Activated CD8-positive, alpha-beta T cell treated with anti-CD3 and anti-CD28 coated beads, Interleukin-2, amount 10 ng/mL, durations not matched to agents 7 days and 5 days (primary cell): ENCODE measurements at regions not wholly inside any gene's neighbourhood (a gene's known extent, or its start where the extent isn't known, plus 50 kb on each side); places are given as distances from the start of the nearest gene placed in this dataset.

Experiments used
- ATAC-seq: fragments of 150-1000 bp; cut with Tn5 transposase; one replicate; pipeline ENCODE4 v1.10.0; 2021; ENCODE audit warnings: moderate library complexity
- CTCF ChIA-PET: fragments of 350-600 bp; sonication (Branson Sonifier 250); formaldehyde crosslinking; loops from one replicate; lab custom pipeline; 2021; ENCODE audit warnings: antibody characterized with exemption; lab: Charles Lee
- POLR2A ChIA-PET: fragments of 350-600 bp; sonication (Branson Sonifier 250); formaldehyde crosslinking; loops from one replicate; lab custom pipeline; 2021; ENCODE audit warnings: antibody characterized with exemption; lab: Charles Lee
- DNase-seq: peaks from one replicate; pipeline ENCODE4 v3.0.0-alpha.2; 2020
- H3K27ac Mint-ChIP-seq: one replicate; pipeline ENCODE4 v1.8.0; 2021; ENCODE audit warnings: mild to moderate bottlenecking, mixed read lengths
- H3K27me3 Mint-ChIP-seq: one replicate; pipeline ENCODE4 v1.8.0; 2021; ENCODE audit warnings: low read depth, mixed read lengths
- H3K36me3 Mint-ChIP-seq: one replicate; pipeline ENCODE4 v1.8.0; 2021; ENCODE audit warnings: low read depth, mixed read lengths
- H3K4me1 Mint-ChIP-seq: one replicate; pipeline ENCODE4 v1.8.0; 2021; ENCODE audit warnings: low read depth, mixed read lengths
- H3K4me3 Mint-ChIP-seq: one replicate; pipeline ENCODE4 v1.8.0; 2021; ENCODE audit warnings: mild to moderate bottlenecking, mixed read lengths
- H3K9me3 Mint-ChIP-seq: one replicate; pipeline ENCODE4 v1.8.0; 2022; ENCODE audit warnings: mixed read lengths; ENCODE audit not compliant: insufficient read depth

GRCh38 chr6:29884261-29884660 is 56.6 kb downstream of the HLA-G start:
- no peak overlapping the region for H3K27ac Mint-ChIP-seq
- peaks cover 7% of the 10 kb centered on the region for H3K36me3 Mint-ChIP-seq
- peaks cover 8% of the 10 kb centered on the region for H3K27me3 Mint-ChIP-seq
- ATAC-seq (no peak), DNase-seq (no peak)
- H3K4me3 Mint-ChIP-seq: no peak overlapping the region
- H3K4me1 Mint-ChIP-seq: peaks cover 15% of the 10 kb centered on the region
- CTCF ChIA-PET: no interaction called here
- H3K9me3 Mint-ChIP-seq: peaks cover 7% of the 10 kb centered on the region
- POLR2A ChIA-PET: no interaction called here

GRCh38 chr6:29886701-29887100 is 55.6 kb upstream of the HLA-A start:
- Mint-ChIP-seq H3K9me3 (peaks cover 7% of the 10 kb centered on the region), H3K4me1 (peaks cover 15% of the 10 kb centered on the region), H3K27me3 (peaks cover 8% of the 10 kb centered on the region), H3K4me3 (peak overlapping the region; percentile 80), H3K36me3 (peaks cover 7% of the 10 kb centered on the region), H3K27ac (no peak overlapping the region)
- ATAC-seq (no peak), DNase-seq (no peak)
- ChIA-PET POLR2A (interaction anchor here (1.2 kb wide), 1 partner anchor 40 kb away, joined by 5 read pairs; no protein-coding TSS in a partner anchor), CTCF (no interaction called here)

GRCh38 chr6:29887330-29887818 is 55.0 kb upstream of the HLA-A start:
- ATAC-seq: peak; percentile 13
- CTCF ChIA-PET: no interaction called here
- peaks cover 5% of the 10 kb centered on the region for H3K36me3 Mint-ChIP-seq
- H3K27me3 Mint-ChIP-seq: peaks cover 8% of the 10 kb centered on the region
- POLR2A ChIA-PET: interaction anchor here (0.7 to 1.2 kb wide), 2 partner anchors 39 to 82 kb away, joined by 3 to 5 read pairs; no protein-coding TSS in a partner anchor
- peak overlapping the region; percentile 60 for H3K27ac Mint-ChIP-seq
- peaks cover 3% of the 10 kb centered on the region for H3K9me3 Mint-ChIP-seq
- peaks cover 15% of the 10 kb centered on the region for H3K4me1 Mint-ChIP-seq
- DNase-seq: peak; percentile 34
- peak overlapping the region; percentile 80 for H3K4me3 Mint-ChIP-seq

GRCh38 chr6:29887819-29888776 is 54.2 kb upstream of the HLA-A start:
- H3K4me1 Mint-ChIP-seq: peaks cover 15% of the 10 kb centered on the region
- POLR2A ChIA-PET: interaction anchor here (0.7 to 1.2 kb wide), 2 partner anchors 38 to 81 kb away, joined by 3 to 5 read pairs; no protein-coding TSS in a partner anchor

More at GRCh38 chr6:29887819-29888776, 54.2 kb upstream of the HLA-A start:
- CTCF ChIA-PET: no interaction called here
- Mint-ChIP-seq H3K9me3 (peaks cover 3% of the 10 kb centered on the region), H3K36me3 (peaks cover 4% of the 10 kb centered on the region), H3K27ac (peak overlapping the region; percentile 89), H3K27me3 (peaks cover 7% of the 10 kb centered on the region), H3K4me3 (peak overlapping the region; percentile 80)
- DNase-seq (peak; percentile 89), ATAC-seq (peak; percentile 87)
